Vagina (tissue), 2 donors: ENCODE measurements at regions not wholly inside any gene's neighbourhood (a gene's known extent, or its start where the extent isn't known, plus 50 kb on each side); places are given as distances from the start of the nearest gene placed in this dataset.

Source experiments
- DNase-seq, 2 donors: peaks; one replicate each; pipeline ENCODE4 v3.0.0-alpha.2; 2017; ENCODE audit errors: extremely low spot score in 2 of 2
- H3K27ac ChIP-seq: fragments of 200-600 bp; sonication (generic); one replicate; pipeline ENCODE4 v1.5.1; 2019
- H3K27me3 ChIP-seq: fragments of 200-600 bp; sonication (generic); one replicate; pipeline ENCODE4 v1.5.1; 2019
- H3K36me3 ChIP-seq, 2 donors: fragments of 200-600 bp; sonication (generic); one replicate each; pipeline ENCODE4 v1.5.1; 2017 to 2019
- H3K4me1 ChIP-seq: fragments of 200-600 bp; sonication (generic); one replicate; pipeline ENCODE4 v1.5.1; 2019
- H3K4me3 ChIP-seq, 2 donors: fragments of 200-600 bp; sonication (generic); 1 replicate in 1 of 2; 2 replicates in 1 of 2; pipeline ENCODE4 v1.5.1; 2016 to 2019
- H3K9me3 ChIP-seq: fragments of 200-600 bp; sonication (generic); one replicate; pipeline ENCODE4 v1.5.1; 2019
- CTCF ChIP-seq, 3 experiments: fragments of 450-650 bp in 2 of 3; fragments of 200-600 bp in 1 of 3; sonication (generic) in 1 of 3; IDR thresholded peaks; one replicate each; pipeline ENCODE4 v1.5.1; 2017 to 2019; ENCODE audit warnings: antibody characterized with exemption in 3 of 3, mild to moderate bottlenecking in 2 of 3, moderate library complexity in 2 of 3
- POLR2A ChIP-seq, 2 donors: fragments of 450-650 bp; IDR thresholded peaks; one replicate each; pipeline ENCODE4 v1.6.1; 2017; ENCODE audit warnings: antibody characterized with exemption in 2 of 2, mild to moderate bottlenecking in 2 of 2, moderate library complexity in 2 of 2
- POLR2AphosphoS5 ChIP-seq, 2 donors: sonication (generic); formaldehyde crosslinking; IDR thresholded peaks; one replicate each; pipeline ENCODE4 v1.9.0; 2017; ENCODE audit warnings: antibody characterized with exemption in 2 of 2, mild to moderate bottlenecking in 2 of 2, low read depth in 1 of 2; ENCODE audit not compliant: insufficient read depth in 1 of 2
- intact Hi-C: fragments of 100-400 bp; cut with DNase I; formaldehyde crosslinking; loops from one replicate; pipeline ENCODE4 v1.15.1; 2023

GRCh38 chr9:21744841-21745240, 57.6 kb upstream of the MTAP start:
- intact Hi-C loops, result no loop called here
- Histone ChIP-seq H3K4me3 (no peak overlapping the region), H3K36me3 (no peaks in the 10 kb centered on the region), H3K27ac (no peak overlapping the region), H3K9me3 (no peaks in the 10 kb centered on the region), H3K27me3 (no peaks in the 10 kb centered on the region), H3K4me1 (no peaks in the 10 kb centered on the region)
- DNase-seq, result no peak
- TF ChIP-seq CTCF (IDR thresholded peaks at IDR 0.05), result no peak
- no peak for TF ChIP-seq POLR2A (IDR thresholded peaks at IDR 0.05)
- no peak for TF ChIP-seq POLR2AphosphoS5 (IDR thresholded peaks at IDR 0.05; ENCODE audit: insufficient read depth in 1 of 2, low read depth in 1 of 2)

- TF ChIP-seq POLR2AphosphoS5 (IDR thresholded peaks at IDR 0.05; ENCODE audit: insufficient read depth in 1 of 2, low read depth in 1 of 2) (no peak), CTCF (IDR thresholded peaks at IDR 0.05) (no peak), POLR2A (IDR thresholded peaks at IDR 0.05) (no peak)
- no peak for DNase-seq
- intact Hi-C loops, result no loop called here
These were observed 55.9 kb upstream of the MTAP start for GRCh38 chr9:21746550-21746949.

GRCh38 chr9:21747175-21747574, 55.3 kb upstream of the MTAP start:
- peak in 1 of 2 donors; percentile 56 for TF ChIP-seq POLR2AphosphoS5 (IDR thresholded peaks at IDR 0.05; ENCODE audit: insufficient read depth in 1 of 2, low read depth in 1 of 2)
- no peak for TF ChIP-seq POLR2A (IDR thresholded peaks at IDR 0.05)
- no peak for TF ChIP-seq CTCF (IDR thresholded peaks at IDR 0.05)
- Histone ChIP-seq H3K4me1 (no peaks in the 10 kb centered on the region), H3K36me3 (no peaks in the 10 kb centered on the region), H3K4me3 (no peak overlapping the region), H3K27ac (no peak overlapping the region), H3K9me3 (no peaks in the 10 kb centered on the region), H3K27me3 (no peaks in the 10 kb centered on the region)
- intact Hi-C loops, result no loop called here
- DNase-seq, result no peak

More at GRCh38 chr9:21746550-21746949, 55.9 kb upstream of the MTAP start:
- Histone ChIP-seq H3K4me1 (no peaks in the 10 kb centered on the region), H3K4me3 (no peak overlapping the region), H3K27ac (no peak overlapping the region), H3K36me3 (no peaks in the 10 kb centered on the region), H3K9me3 (no peaks in the 10 kb centered on the region), H3K27me3 (no peaks in the 10 kb centered on the region)

GRCh38 chr9:21750021-21750735, 52.3 kb upstream of the MTAP start:
- no peak for DNase-seq
- intact Hi-C loops, result no loop called here

More at GRCh38 chr9:21750021-21750735, 52.3 kb upstream of the MTAP start:
- Histone ChIP-seq H3K36me3 (no peaks in the 10 kb centered on the region), H3K27ac (no peak overlapping the region), H3K4me1 (no peaks in the 10 kb centered on the region), H3K9me3 (no peaks in the 10 kb centered on the region), H3K4me3 (no peak overlapping the region), H3K27me3 (no peaks in the 10 kb centered on the region)
- TF ChIP-seq POLR2A (IDR thresholded peaks at IDR 0.05) (no peak), POLR2AphosphoS5 (IDR thresholded peaks at IDR 0.05; ENCODE audit: insufficient read depth in 1 of 2, low read depth in 1 of 2) (no peak), CTCF (IDR thresholded peaks at IDR 0.05) (no peak)
